ENCODE measurements at regions not wholly inside any gene's neighbourhood (a gene's known extent, or its start where the extent isn't known, plus 50 kb on each side); places are given as distances from the start of the nearest gene placed in this dataset.

GRCh38 chr3:18223974-18224373 lies 201.2 kb downstream of the SATB1 start:
- Histone ChIP-seq H2BK5ac (ENCODE audit: low read depth, low read length) (no peak overlapping the region), H3K4ac (replicated peaks; ENCODE audit: insufficient read length, low read depth, low read length) (no peak overlapping the region), H3K9ac (replicated peaks in 1 of 4; ENCODE audit: extremely low read depth in 1 of 4, low read depth in 3 of 4, low read length in 3 of 4) (no peak overlapping the region), H3K36me3 (ENCODE audit: control insufficient read depth in 2 of 4, insufficient read depth in 4 of 4, low read length in 3 of 4) (no peaks in the 10 kb centered on the region), H3K4me2 (ENCODE audit: insufficient read depth in 1 of 2, low read depth in 2 of 2, low read length in 2 of 2) (no peak overlapping the region), H4K5ac (ENCODE audit: insufficient read length, low read depth, low read length) (no peak overlapping the region), H3K9me3 (ENCODE audit: insufficient read depth in 2 of 2, low read depth in 1 of 2, low read length in 1 of 2) (no peaks in the 10 kb centered on the region; a peak in 1 of 4 replicates), H3K23me2 (ENCODE audit: low read depth, low read length) (no peaks in the 10 kb centered on the region), H3K23ac (ENCODE audit: insufficient read length) (no peak overlapping the region), H3K4me1 (replicated peaks in 1 of 4; ENCODE audit: control insufficient read depth in 3 of 4, insufficient read depth in 4 of 4, low read length in 3 of 4) (no peaks in the 10 kb centered on the region; a peak in 1 of 7 replicates), H4K8ac (ENCODE audit: extremely low read depth, insufficient read depth, low read length) (no peak overlapping the region), H3K14ac (ENCODE audit: insufficient read length) (no peak overlapping the region), H2BK120ac (replicated peaks; ENCODE audit: low read depth, low read length) (no peak overlapping the region), H3K18ac (ENCODE audit: extremely low read depth, low read length) (no peak overlapping the region), H2AFZ (ENCODE audit: low read length) (no peak overlapping the region), H3K4me3 (ENCODE audit: extremely low read depth in 1 of 4, insufficient read depth in 2 of 4, low read depth in 3 of 4, low read length in 4 of 4) (no peak overlapping the region), H4K91ac (replicated peaks; ENCODE audit: insufficient read length, low read length) (no peak overlapping the region), H3K79me1 (ENCODE audit: low read depth, low read length) (no peaks in the 10 kb centered on the region), H2BK20ac (ENCODE audit: low read length) (no peak overlapping the region), H2BK12ac (ENCODE audit: low read depth, low read length) (no peak overlapping the region), H3K56ac (replicated peaks; ENCODE audit: insufficient read length, low read depth, low read length) (no peak overlapping the region), H2AK5ac (ENCODE audit: low read depth, low read length) (no peak overlapping the region), H2BK15ac (ENCODE audit: low read length) (no peak overlapping the region), H3K27me3 (replicated peaks in 1 of 4; ENCODE audit: control insufficient read depth in 3 of 4, extremely low read depth in 1 of 4, insufficient read depth in 3 of 4, low read length in 3 of 4) (no peaks in the 10 kb centered on the region), H3K27ac (ENCODE audit: low read depth, low read length) (no peak overlapping the region), H3K79me2 (ENCODE audit: control insufficient read depth in 1 of 2, insufficient read depth in 2 of 2, low read length in 2 of 2) (no peaks in the 10 kb centered on the region), H4K20me1 (replicated peaks in 1 of 2; ENCODE audit: control insufficient read depth in 1 of 2, insufficient read depth in 2 of 2, low read length in 2 of 2) (no peaks in the 10 kb centered on the region)
- DNase-seq (ENCODE audit: low read depth in 1 of 2, low spot score in 2 of 2) (no peak), FAIRE-seq (no peak)
- CTCF ChIA-PET (ENCODE audit: partially characterized antibody) = interaction anchor here (0.9 kb wide), 1 partner anchor 165 kb away, joined by 3 read pairs; no protein-coding TSS in a partner anchor
- POLR2A ChIA-PET (ENCODE audit: partially characterized antibody) = no interaction called here
- 92% methylated on average over 6 of the region's 6 CpGs; no CpG with 5 or more reads in 1 of the 2 experiments for WGBS, 2 experiments (ENCODE audit: extremely low coverage in 1 of 2, insufficient coverage in 1 of 2, insufficient read length in 1 of 2, insufficient replicate concordance in 2 of 2, low coverage in 1 of 2, low lambda C conversion rate in 2 of 2, missing lambda C conversion rate in 1 of 2)
- TF ChIP-seq SUZ12 (IDR thresholded peaks at IDR 0.05; ENCODE audit: low read length) (no peak), POU5F1 (IDR thresholded peaks at IDR 0.05; ENCODE audit: low read depth, low read length) (no peak), POLR2A (IDR thresholded peaks at IDR 0.05; ENCODE audit: control extremely low read depth in 1 of 2, low read depth in 2 of 2, low read length in 2 of 2) (no peak)

All from H1 (cell line).